GM18498 (cell line): ENCODE measurements at regions not wholly inside any gene's neighbourhood (a gene's known extent, or its start where the extent isn't known, plus 50 kb on each side); places are given as distances from the start of the nearest gene placed in this dataset.
"Not testable (repeated sequence)": the region's sequence is repeated elsewhere in the genome, so short reads cannot be mapped to it uniquely, and the experiment has no call there.

Source experiments
- ATAC-seq: cut with Tn5 transposase; IDR thresholded peaks from one replicate; pipeline ENCODE4 v1.9.1; 2021; ENCODE audit warnings: mild to moderate bottlenecking, moderate library complexity; ENCODE audit not compliant: unreplicated experiment

DNA sequence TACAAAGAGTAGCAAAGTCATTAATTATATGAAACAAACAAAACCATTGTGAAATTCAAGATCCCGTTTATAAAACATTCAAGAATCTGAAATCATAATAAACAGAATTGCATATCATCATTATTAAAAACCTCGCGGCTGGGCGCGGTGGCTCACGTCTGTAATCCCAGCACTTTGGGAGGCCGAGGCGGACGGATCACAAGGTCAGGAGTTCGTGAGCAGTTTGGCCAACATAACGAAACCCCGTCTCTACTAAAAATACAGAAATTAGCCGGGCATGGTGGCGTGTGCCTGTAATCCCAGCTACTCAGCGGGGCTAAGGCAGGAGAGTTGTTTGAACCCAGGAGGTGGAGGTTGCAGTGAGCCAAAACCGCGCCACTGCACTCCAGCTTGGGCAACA, 80.3 kb upstream of the COPS8 start:
- ATAC-seq, result not testable (repeated sequence)

DNA sequence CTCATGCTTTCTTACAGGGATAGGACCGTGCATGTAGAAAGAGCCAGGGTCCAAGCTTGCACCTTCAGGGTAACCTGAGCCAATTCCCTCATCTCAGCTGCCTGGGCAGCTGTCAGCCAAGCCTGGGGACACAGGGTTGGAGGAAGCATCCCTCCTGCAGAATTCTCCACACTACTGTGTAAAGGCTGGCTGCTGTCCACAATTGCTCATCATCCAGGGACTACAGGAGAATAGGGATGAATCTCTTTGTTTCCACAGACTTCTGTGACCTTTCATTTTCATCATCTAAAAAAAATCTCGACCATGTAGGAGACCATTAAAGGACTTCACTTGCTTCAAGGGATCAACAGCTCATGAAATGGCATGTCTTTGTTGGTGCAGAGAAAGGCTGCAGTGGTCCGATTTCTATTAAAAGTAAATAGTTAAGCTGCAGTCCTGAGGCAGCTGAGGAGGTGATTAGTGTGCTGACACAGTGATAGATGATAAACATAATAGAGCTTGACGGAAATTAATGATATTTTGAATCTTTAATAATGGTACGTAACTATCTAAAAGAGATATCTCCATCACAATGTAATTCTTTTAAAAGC, 74.4 kb upstream of the COPS8 start:
- ATAC-seq, result no peak

- no peak for ATAC-seq
Measured at GRCh38 chr2:237012004-237012403, 73.7 kb upstream of the COPS8 start.

- no peak for ATAC-seq
Measured at GRCh38 chr2:237012577-237013267, 73.0 kb upstream of the COPS8 start.

GRCh38 chr2:237016121-237016915, 69.4 kb upstream of the COPS8 start:
- ATAC-seq, result no peak

DNA sequence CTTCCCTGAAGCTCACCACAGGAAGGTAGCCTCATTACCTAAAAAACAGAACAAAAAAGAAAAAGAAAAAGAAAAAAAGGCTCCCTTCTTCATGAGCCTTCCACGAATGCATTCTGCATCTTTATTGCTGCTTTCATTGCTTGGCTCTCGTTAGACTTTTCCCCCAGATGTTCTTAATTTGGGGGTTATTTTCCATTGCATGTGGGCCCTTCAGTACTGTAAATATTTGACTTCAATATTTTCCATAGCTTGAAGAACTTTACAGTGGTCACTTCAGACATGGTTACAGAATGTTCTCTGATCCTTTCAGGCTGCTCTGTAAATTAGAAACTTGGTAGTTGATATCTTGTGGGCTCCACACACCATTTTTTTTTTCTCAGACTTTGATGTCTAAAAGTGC, 65.6 kb upstream of the COPS8 start:
- no peak for ATAC-seq

- ATAC-seq, result no peak
Measured at GRCh38 chr2:237022533-237022932, 63.2 kb upstream of the COPS8 start.

GRCh38 chr2:237024255-237024654, 61.4 kb upstream of the COPS8 start:
- no peak for ATAC-seq

- no peak for ATAC-seq
Measured at GRCh38 chr2:237025090-237025865, 60.4 kb upstream of the COPS8 start.

GRCh38 chr2:237026981-237027711, 58.5 kb upstream of the COPS8 start:
- ATAC-seq, result no peak

DNA sequence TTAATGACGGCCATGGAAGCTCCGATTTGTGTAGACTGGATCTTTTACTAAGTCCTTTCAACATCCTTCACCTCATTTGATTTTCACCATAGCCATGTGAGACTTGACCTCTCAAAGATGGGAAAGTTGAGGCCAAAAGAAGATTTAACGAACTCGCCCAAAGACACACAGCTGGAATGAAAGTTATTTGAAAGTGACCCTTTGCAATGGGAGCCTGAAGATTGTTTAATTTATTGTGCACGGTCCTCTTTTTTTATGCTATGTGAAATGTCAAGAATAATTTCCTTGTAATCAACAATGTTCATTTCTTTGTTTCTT, 58.0 kb upstream of the COPS8 start:
- no peak for ATAC-seq

DNA sequence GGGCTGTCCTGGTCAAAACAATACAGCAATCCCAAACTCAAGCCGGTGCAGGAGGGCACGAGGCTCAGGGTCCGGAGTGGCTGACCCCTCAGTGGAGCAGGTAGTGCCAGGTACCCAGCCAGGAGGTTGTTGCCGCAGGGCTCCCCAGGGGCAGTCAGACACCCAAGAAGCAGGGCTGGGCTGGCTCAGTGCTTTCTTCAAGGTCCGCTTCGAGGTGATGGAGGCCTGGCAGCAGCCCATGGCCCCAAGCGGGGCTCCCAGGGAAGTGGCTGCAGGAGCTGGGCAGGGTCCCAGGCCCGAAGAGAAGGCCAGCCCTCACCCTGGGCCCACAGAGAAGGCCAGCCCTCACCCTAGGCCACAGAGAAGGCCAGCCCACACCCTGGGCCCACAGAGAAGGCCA, 55.3 kb upstream of the COPS8 start:
- no peak for ATAC-seq

DNA sequence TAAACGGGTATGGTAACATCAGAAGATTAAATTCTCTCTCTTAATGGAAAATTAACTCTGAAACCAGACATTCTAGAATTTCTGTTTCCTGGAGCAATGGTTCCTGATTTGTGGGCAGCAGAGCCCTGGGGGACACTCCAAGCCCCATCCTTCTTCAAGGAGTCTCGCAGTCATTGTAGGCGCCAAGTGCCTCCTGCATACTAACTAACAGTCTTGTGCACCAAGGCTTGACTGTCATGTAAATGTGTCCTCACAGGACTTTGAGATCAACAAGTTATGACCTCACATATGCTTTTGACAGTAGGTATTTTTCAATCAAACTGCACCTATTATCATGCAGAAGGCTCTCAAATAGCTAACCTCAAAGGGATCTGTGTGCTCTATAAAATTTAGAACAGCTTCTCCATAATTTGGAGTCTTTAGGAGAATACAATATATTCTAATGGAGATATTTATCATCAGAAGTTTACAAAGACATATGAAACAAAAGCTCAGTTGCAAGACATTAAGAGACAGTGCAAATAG, 52.1 kb upstream of the COPS8 start:
- ATAC-seq, result no peak

GRCh38 chr2:237035781-237036475, 49.8 kb upstream of the COPS8 start:
- no peak for ATAC-seq
